ENCODE measurements at regions not wholly inside any gene's neighbourhood (a gene's known extent, or its start where the extent isn't known, plus 50 kb on each side); places are given as distances from the start of the nearest gene placed in this dataset.
"Not testable (repeated sequence)": the region's sequence is repeated elsewhere in the genome, so short reads cannot be mapped to it uniquely, and the experiment has no call there.

GRCh38 chr2:136284226-136285119 is 166.5 kb upstream of the CXCR4 start:
- DNase-seq (ENCODE audit: low spot score): no peak

DNA sequence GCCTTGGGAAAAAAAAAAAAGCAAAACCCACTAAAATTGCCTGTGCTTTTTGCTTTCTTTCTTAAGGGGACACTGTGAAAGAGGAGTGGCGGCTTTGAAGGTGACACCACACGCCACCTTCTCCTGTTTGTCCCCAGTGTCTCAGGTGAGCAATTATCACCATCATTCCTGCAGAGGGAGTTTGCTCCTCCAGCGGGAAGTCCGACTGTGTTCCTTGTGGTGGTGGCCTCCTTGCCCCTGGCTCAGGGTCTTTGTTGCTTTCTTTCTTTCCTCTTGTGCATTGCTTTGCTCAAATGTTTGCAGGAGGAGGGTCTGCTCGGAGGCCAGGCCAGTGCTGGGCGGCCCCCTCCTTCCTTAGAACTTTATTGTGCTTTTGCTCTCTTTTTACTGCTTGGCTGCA is 164.3 kb upstream of the CXCR4 start:
- DNase-seq (ENCODE audit: low spot score): no peak

DNA sequence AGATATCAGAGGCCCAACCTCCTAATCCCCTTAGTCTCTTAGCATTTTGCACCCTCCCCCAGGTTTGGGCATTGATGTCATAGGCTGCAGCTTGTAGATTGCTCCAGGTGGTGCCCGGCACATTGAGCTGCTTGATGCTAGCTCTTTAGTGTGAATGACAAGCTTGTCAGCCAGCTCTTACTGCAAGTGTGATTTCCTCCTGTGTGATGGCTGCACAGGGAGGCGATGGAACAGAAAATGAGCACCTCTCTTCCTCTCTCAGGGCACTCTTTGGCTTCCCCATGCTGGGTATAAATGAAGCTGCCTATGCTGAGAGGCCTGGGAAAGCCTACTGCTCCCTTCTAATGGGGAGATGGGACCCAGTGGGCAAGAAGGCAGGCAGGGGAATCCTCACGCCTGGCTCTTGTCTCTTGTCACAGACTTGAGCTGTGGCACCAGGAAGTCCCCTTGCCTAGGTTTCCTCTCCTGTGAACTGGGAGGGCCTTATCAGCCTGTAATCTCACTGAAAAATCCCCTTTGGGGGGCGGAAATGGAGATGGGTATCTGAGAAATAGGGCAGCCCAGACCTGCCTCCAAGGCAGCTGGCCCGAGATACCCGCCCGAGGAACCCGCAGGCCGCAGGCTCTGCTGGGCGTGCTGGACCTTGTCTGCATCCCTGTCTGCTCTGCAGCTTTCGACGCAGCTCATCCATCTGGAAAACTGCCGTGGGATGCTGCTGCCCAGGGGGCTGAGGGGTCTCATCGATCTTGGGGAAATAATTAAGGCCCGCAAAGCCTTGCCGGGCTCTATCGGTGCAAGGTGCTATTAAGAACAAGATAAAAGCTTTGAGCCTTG is 163.5 kb upstream of the CXCR4 start:
- DNase-seq (ENCODE audit: low spot score): no peak

- DNase-seq (ENCODE audit: low spot score): not testable (repeated sequence)
Measured at GRCh38 chr2:136266346-136266745, 148.4 kb upstream of the CXCR4 start.

DNA sequence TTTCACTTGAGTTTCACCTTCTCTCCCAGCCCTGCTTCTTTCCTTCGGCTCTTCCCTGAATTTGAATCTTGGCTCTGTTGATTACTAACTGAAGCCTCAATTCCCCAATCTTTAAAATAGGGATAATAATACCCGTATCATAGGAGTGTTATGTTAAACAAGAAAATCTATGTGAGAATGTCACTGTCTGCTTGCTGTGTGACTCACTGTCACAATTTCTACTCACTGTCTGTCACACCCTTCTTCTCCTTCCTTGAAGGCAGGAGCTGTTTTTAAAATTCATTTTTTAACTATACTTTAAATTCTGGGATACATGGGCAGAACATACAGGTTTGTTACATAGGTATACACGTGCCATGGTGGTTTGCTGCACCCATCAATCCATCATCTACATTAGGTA is 141.6 kb upstream of the CXCR4 start:
- no peak for DNase-seq (ENCODE audit: low spot score)

DNA sequence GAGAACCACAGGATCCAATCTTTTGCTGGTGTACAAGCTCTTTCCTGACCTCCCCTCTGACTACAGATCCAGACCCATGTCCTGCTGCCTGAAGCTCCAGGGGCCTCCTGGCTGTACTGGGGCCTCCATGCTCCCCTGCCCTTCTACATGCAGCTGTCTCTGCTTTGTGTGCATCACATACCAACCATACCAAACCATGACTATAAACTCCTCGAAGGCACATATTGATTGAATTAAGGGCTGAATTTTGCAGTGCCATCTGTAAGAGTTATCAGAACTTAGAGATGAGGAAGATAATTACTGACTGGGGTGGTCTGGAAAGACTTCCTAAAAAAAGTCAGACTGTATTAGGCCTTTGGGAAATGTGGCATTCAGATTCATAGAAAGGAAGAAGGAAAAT is 139.9 kb upstream of the CXCR4 start:
- no peak for DNase-seq (ENCODE audit: low spot score)

GRCh38 chr2:136255648-136256461 is 137.9 kb upstream of the CXCR4 start:
- DNase-seq (ENCODE audit: low spot score): no peak

- no peak for DNase-seq (ENCODE audit: low spot score)
Measured at GRCh38 chr2:136255127-136255526, 137.2 kb upstream of the CXCR4 start.

GRCh38 chr2:136254681-136255080 is 136.7 kb upstream of the CXCR4 start:
- DNase-seq (ENCODE audit: low spot score): no peak

GRCh38 chr2:136253288-136254004 is 135.5 kb upstream of the CXCR4 start:
- no peak for DNase-seq (ENCODE audit: low spot score)

GRCh38 chr2:136251885-136252585 is 134.1 kb upstream of the CXCR4 start:
- no peak for DNase-seq (ENCODE audit: low spot score)

GRCh38 chr2:136251197-136251884 is 133.4 kb upstream of the CXCR4 start:
- DNase-seq (ENCODE audit: low spot score): no peak

DNA sequence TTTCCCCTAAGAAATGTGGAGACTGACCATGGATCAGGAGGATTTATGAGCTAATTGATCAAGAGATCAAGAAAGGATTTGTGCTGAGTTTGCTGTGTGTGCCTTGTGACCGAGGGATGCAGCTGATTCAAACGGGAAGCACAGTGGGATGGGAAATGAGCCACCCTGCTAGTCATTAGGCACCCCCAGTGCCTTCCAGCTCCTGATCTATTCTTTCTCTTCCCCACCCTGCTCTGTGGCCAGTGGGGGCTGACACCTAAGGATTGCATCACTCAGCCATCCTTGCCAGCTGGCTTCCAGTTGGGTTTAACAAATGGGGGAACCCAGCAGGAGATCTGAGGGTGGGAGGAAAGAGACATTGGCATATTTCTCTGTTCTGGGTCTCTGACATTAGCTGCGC is 132.2 kb upstream of the CXCR4 start:
- no peak for DNase-seq (ENCODE audit: low spot score)

- DNase-seq (ENCODE audit: low spot score): no peak
Measured at GRCh38 chr2:136248907-136249306, 131.0 kb upstream of the CXCR4 start.

DNA sequence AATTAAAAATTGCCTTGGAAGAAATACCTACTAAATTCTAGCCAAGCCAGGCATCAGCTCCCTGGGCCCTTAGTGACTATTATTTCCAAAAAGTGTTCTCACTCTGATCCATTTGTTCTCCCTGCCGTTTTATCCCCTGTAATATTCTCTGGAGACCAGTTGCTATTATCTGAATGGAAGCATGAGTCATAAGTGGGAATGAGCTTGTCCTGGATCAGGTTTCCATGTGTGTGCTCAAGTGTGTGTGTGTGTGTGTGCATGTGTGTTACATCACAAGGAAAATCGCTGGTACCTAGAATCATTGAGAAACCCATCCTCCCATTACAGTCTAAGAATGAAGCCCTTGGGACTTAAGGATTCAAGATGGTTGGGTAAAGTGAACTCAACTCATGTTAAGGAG is 130.3 kb upstream of the CXCR4 start:
- no peak for DNase-seq (ENCODE audit: low spot score)

DNA sequence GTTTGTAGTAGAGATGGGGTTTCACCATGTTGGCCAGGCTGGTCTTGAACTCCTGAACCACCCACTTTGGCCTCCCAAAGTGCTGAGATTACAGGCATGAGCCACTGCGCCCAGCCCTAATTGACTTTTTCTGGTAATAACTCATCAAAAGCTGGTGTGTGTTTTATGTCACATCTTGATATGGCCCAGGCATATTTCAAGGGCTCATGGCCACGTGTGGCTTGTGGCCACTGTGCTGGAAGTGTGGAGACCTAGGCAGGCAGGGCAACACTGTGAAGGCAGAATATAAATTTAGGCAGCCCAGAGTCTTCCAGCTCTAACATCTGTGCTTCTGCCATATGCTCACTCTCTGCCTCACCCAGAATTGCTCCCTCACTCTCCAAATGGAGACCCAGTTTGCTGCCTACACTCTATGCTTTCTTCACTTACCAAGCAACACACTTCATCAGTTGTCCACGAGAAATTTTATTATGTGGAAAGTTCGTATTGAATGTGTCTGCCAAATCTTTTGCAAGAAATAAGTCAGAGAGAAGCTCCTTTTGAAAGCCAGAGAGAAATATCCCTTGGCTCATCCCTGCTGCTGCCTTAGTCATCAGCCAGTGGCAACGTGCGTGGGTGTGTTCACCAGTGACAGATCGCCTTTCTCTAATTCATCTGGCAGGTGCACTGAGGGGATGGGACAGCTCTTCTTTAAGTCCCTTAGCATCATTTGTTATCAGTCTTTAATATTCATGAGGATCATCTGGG is 129.4 kb upstream of the CXCR4 start:
- DNase-seq (ENCODE audit: low spot score): no peak

DNA sequence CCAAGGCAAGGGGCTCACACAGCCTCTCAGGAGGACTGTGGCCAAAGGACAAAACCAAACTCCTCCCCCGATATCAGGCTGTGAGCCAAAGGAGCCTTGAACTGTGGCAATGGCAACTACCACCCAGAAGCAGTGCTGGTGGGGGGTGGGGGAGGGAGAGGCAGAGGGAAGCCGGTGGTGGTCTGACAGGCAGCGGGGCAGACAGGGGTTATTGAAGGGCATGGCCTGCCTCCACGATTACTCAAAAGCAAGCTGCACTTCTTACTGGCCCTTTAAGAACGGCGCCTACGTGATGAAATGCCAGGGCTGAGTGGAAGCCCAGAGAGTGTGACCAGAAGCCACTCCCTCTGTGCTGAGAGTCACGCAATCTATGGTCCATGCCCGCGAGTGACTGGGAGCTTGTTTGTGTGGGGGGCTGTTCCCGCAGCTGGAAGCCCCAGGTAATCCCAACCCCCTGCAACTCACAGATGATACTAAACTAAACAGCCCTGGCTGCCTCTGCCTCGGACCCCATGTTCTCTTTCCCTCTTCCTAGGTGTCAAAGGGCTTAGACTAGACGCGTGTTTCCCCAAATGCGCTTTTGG is 128.2 kb upstream of the CXCR4 start:
- no peak for DNase-seq (ENCODE audit: low spot score)

GRCh38 chr2:136245211-136245610 is 127.3 kb upstream of the CXCR4 start:
- no peak for DNase-seq (ENCODE audit: low spot score)

- no peak for DNase-seq (ENCODE audit: low spot score)
Measured at GRCh38 chr2:136244536-136244885, 126.6 kb upstream of the CXCR4 start.
